ENCODE measurements at regions not wholly inside any gene's neighbourhood (a gene's known extent, or its start where the extent isn't known, plus 50 kb on each side); places are given as distances from the start of the nearest gene placed in this dataset.

- no peak for DNase-seq
- no peak overlapping the region for H3K27ac ChIP-seq
- TF ChIP-seq CTCF (IDR thresholded peaks at IDR 0.05), result no peak
- intact Hi-C loops (cut with DNase I; ENCODE audit: low total_unique reads), result no loop called here
- no peaks in the 10 kb centered on the region for H3K4me1 ChIP-seq
- H3K4me3 ChIP-seq, result no peak overlapping the region
- H3K27me3 ChIP-seq, result no peaks in the 10 kb centered on the region
- no peaks in the 10 kb centered on the region for H3K36me3 ChIP-seq
- peaks cover 0 to 3% (median 0%) of the 10 kb centered on the region in 3 donors for H3K9me3 ChIP-seq
Measured at GRCh38 chr7:156397249-156397648, 243.3 kb upstream of the RNF32 start.

GRCh38 chr7:156389116-156389692 is 251.4 kb upstream of the RNF32 start:
- Histone ChIP-seq H3K4me3 (no peak overlapping the region), H3K27ac (no peak overlapping the region), H3K27me3 (no peaks in the 10 kb centered on the region), H3K4me1 (no peaks in the 10 kb centered on the region), H3K36me3 (no peaks in the 10 kb centered on the region), H3K9me3 (peaks cover 0 to 7% (median 0%) of the 10 kb centered on the region in 3 donors)
- DNase-seq, result no peak
- TF ChIP-seq CTCF (IDR thresholded peaks at IDR 0.05), result no peak
- intact Hi-C loops (cut with DNase I; ENCODE audit: low total_unique reads), result no loop called here

GRCh38 chr7:156386097-156386496 is 254.5 kb upstream of the RNF32 start:
- no peak for TF ChIP-seq CTCF (IDR thresholded peaks at IDR 0.05)
- DNase-seq, result no peak
- intact Hi-C loops (cut with DNase I; ENCODE audit: low total_unique reads), result no loop called here
- Histone ChIP-seq H3K4me3 (no peak overlapping the region), H3K27me3 (no peaks in the 10 kb centered on the region), H3K4me1 (no peaks in the 10 kb centered on the region), H3K9me3 (no peaks in the 10 kb centered on the region), H3K36me3 (no peaks in the 10 kb centered on the region), H3K27ac (no peak overlapping the region)

DNA sequence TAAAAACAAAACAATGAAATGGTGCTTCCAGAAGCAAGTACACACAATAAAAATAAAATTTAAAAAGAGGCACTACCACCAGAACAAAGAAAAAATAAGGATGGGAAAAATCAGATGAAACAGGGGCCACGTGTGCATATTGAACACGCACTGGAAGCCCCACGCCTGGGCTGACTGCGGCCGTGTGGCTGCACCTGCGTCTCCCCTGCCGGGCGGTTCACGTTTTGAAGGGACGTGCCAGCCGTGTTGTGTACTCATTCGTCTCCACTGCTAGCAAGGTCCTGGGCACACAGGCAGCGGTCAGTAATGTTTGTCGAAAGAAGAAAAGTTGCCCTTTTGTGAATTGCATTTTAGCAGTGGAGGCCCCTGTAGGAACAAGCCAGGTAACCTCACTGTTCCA is 255.9 kb upstream of the RNF32 start:
- intact Hi-C loops (cut with DNase I; ENCODE audit: low total_unique reads), result no loop called here
- Histone ChIP-seq H3K4me3 (no peak overlapping the region), H3K9me3 (no peaks in the 10 kb centered on the region), H3K27ac (no peak overlapping the region), H3K36me3 (no peaks in the 10 kb centered on the region), H3K27me3 (no peaks in the 10 kb centered on the region), H3K4me1 (peaks cover 0 to under 1% (median 0%) of the 10 kb centered on the region in 4 donors)
- TF ChIP-seq CTCF (IDR thresholded peaks at IDR 0.05), result no peak
- no peak for DNase-seq

DNA sequence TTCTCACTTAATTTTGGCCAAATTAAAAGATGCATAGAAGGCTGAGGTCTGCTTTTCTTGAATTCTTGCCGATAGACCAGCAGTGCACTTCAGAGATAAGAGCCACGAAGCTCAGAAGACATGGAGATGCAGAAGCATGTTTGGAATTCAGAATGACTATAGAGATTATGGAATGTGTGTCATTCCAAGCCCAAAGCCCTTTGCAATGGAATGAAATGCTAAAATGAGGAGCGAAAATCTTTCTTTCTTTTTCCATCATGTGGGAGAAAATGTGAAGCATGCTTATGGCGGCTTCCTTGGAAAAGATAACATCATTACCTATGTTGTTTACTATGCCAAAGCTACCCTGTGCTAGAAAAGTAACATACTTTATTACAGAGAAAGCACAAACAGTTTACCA is 257.0 kb upstream of the RNF32 start:
- intact Hi-C loops (cut with DNase I; ENCODE audit: low total_unique reads), result no loop called here
- no peaks in the 10 kb centered on the region for H3K27me3 ChIP-seq

More for the DNA sequence above, 257.0 kb upstream of the RNF32 start:
- no peaks in the 10 kb centered on the region for H3K36me3 ChIP-seq
- no peak overlapping the region for H3K4me3 ChIP-seq
- DNase-seq, result no peak
- H3K4me1 ChIP-seq, result peaks cover 0 to 4% (median 0%) of the 10 kb centered on the region in 4 donors
- TF ChIP-seq CTCF (IDR thresholded peaks at IDR 0.05), result no peak
- H3K27ac ChIP-seq, result no peak overlapping the region
- H3K9me3 ChIP-seq, result no peaks in the 10 kb centered on the region
